ENCODE measurements at regions not wholly inside any gene's neighbourhood (a gene's known extent, or its start where the extent isn't known, plus 50 kb on each side); places are given as distances from the start of the nearest gene placed in this dataset.

- no peak for TF ChIP-seq CTCF (IDR thresholded peaks at IDR 0.05)
- no peak for TF ChIP-seq POLR2A (IDR thresholded peaks at IDR 0.05)
Measured at GRCh38 chr20:59495166-59495565, 109.2 kb upstream of the PHACTR3 start.
